TTC549 (cell line): ENCODE measurements at regions not wholly inside any gene's neighbourhood (a gene's known extent, or its start where the extent isn't known, plus 50 kb on each side); places are given as distances from the start of the nearest gene placed in this dataset.
"Not testable (repeated sequence)": the region's sequence is repeated elsewhere in the genome, so short reads cannot be mapped to it uniquely, and the experiment has no call there.

Experiments used
- FAIRE-seq: peaks from 2 replicates; lab custom pipeline; 2012; peaks lifted over from hg19 to GRCh38; lab: Jason Lieb, UNC

DNA sequence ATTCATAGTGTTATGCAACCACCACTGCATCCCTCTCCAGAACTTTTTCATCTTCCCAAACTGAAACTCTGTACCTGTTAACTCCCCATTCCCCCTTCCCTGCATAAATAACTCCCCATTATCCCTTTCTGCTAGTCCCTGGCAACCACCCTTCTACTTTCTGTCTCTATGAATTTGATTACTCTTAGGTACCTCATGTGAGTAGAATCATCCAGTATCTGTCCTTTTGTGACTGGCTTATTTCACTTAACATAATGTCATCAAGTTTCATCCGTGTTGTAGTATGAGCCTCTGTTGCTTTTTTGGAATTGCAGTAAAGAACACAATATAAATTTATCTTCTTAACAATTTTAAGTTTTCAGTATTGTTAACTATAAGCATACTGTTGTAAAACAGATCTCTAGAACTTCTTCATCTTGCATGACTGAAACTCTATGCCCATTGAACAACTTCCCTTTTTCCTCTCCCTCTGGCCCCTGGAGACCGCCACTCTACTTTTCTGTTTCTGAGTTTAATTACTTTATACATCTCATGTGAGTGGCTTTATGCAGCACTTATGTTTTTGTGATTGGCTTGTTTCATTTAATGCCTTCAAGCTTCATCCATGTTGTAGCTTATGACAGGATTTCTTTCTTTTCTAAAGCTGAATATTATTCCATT, 87.3 kb upstream of the ABCC4 start:
- FAIRE-seq = no peak

DNA sequence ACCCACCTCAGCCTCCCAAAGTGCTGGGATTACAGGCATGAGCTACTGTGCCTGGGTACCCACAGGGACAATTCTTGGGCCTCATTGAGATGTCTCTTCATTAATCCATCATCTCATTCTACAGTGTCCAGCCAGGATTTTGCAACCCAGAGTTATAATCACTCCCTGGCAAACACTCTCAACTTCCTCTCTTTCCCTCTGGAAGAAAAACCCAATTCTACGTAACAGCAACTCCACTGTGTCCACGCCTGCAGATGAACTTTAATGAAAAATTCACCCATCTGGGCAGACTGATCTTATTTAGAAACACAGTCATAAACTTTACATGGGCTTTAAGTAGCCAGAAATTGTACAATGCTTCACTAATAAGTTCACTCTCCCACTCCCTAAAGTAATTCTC, 90.1 kb upstream of the ABCC4 start:
- no peak for FAIRE-seq

GRCh38 chr13:95391785-95392184, 90.5 kb upstream of the ABCC4 start:
- FAIRE-seq = no peak

DNA sequence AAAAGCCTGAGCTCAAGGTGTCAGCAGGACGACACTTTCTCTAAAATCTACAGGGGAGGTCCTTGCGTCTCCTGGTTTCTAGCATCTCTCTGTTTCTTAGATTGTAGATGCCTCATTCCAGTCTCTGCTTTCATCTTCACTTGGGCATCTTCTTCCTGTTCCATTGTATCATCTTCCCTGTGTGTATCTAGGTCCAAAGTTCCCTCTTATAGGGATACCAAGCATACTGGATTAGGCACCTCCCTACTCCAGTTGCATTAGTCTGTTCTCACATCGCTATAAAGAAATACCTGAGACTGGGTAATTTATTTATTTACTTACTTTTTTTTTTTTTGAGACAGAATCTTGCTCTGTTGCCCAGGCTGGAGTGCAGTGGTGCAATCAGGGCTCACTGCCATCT, 91.3 kb upstream of the ABCC4 start:
- no peak for FAIRE-seq

DNA sequence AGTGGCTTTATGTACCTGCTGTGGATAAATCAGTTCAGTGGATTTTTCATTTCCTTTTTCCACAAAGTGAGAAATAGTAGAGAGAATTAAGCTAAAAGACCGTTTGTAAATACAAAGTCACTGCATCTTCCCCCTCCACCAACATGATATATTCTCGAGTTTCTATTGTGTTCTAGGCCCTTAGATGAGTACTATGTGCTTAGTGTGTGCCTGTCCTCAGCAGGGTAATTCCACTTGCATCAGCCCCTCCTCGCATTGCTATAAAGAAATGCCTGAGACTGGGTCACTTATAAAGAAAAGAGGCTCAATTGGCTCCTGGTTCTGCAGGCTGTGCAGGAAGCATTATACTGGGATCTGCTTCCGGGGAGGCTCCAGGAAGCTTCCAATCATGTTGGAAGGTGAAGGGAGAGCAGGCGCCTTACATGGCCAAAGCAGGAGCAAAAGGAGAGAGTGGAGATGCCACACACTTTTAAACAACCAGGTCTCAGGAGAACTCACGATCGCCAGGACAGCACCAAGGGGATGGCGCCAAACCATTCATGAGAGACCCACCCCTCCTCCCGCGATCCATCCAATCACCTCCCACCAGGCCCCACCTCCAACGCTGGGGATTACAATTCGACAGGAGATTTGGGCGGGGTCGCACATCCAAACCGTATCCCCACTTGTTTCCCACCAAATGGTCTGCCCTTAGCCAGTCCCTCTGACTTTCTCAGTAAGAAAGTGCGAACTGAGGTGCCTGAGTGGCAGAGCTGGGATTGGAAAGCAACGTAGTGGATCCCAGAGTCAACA, 102.3 kb upstream of the ABCC4 start:
- FAIRE-seq = no peak

DNA sequence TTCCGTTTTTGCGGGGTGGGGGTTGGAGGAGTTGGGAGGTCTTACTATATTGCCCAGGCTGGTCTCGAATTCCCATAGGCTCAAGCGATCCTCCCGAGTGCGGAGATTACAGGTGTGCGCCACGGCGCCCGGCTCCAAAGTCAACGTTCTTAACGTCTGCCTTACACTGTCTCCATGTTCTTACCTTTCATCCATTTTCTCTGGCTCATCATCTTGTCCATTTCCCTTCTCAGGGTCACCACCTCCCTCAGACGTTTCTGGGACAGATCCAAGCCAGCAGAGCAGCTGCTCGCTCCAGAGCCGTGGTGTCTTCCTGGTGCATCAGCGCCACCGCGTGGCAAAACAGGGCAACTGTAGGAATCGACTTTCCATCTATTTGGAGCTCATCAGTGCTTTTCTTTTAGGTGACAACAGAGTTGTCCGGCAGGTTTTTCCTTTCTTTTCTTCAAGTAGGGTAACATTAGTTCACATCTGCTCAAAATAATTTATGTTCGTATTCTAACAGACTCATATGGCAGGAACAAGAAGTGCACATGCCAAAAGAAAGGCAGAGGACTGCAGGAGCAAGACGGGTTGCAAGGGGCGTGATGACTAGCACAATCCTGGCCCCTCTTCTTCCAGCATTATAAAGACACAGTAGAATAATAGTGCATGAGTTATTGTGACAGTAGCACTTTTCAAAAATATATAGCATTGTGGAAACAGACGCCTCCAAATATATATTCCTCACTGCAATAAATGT, 103.1 kb upstream of the ABCC4 start:
- FAIRE-seq = peak; percentile 32

GRCh38 chr13:95406176-95406575, 104.9 kb upstream of the ABCC4 start:
- FAIRE-seq = no peak

DNA sequence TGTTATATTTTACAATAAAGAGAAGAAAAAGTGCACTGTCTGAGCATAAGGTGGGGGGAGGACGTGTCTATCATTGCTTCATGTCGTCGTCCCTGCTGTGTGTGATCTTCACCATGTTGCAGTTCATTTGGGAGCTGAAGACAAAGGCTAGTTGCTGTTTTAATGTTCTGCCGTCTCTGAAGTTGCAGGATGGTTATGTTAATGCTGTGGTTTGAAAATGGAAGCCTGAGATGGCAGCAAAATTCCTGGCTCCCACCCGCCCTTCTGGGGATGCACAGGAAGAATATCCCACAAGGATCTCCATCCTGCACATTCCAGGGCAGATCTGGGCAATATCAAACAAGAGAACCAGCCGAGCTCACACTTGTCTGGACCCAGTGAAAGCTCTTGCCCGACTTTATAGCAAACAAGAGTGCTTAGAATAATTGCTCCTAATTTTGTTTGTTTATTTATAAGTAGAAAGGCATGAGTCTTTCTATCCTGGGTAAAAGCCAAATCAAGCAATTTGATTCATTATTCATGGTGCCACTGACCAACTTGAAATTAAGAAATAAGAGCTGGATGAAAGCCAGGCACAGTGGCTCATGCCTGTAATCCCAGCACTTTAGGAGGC, 110.3 kb upstream of the ABCC4 start:
- FAIRE-seq = no peak

- no peak for FAIRE-seq
These were observed 117.7 kb upstream of the ABCC4 start for GRCh38 chr13:95418946-95419345.

GRCh38 chr13:95420501-95420900, 119.2 kb upstream of the ABCC4 start:
- no peak for FAIRE-seq

- FAIRE-seq = no peak
These were observed 125.4 kb upstream of the ABCC4 start for GRCh38 chr13:95426631-95427030.

DNA sequence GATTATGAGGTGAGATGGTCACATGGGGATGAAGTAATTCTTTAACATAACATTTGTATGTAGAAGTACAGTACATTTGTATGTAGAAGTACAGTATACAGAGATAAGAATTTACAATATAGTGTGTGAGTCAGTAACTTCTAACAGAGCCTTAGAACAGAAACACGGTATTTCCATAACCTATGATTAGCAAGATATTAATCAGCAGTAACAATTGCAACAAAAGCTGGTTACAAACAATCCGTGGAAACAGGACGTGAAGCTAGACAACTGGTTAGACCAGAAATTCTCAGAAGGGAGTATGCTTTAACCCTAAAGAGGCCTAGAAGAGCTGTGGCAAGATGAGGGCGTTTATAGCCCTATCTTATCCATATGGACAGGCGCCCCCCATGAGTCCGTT, 122.0 kb upstream of the CLDN10 start:
- not testable (repeated sequence) for FAIRE-seq

DNA sequence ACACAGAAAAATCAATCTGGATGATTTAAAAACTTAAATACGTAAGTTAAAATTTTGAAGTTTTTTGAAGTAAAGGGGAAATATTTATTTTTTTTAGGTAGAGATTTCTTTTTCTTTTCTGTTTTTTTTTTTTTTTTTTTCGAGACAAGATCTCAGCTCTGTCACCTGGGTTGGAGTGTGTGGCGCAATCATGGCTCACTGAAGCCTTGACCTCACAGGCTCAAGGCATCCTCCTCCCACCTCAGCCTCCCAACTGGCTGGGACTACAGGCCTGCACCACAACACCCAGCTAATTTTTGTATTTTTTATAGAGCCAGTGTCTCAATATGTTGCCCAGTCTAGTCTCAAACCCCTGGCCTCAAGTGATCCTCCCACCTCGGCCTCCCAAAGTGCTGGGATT, 120.4 kb upstream of the CLDN10 start:
- no peak for FAIRE-seq

DNA sequence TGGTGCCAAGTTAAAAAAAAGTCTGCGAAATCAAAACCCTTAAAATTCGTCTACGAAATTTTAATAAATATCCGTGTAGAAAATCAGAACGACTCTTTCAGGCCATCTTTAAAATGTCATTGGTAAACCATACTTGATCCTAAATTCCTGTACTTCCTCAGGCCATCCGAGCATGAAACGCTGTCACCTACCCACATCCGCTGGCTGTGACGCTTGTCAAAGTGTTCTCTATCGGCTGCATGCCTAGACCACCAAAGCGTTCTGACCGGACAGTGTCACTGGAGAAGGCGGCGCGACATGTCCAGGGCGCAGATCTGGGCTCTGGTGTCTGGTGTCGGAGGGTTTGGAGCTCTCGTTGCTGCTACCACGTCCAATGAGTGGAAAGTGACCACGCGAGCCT, 119.0 kb upstream of the CLDN10 start:
- no peak for FAIRE-seq

GRCh38 chr13:95434111-95434510, 118.4 kb upstream of the CLDN10 start:
- no peak for FAIRE-seq

- no peak for FAIRE-seq
These were observed 115.0 kb upstream of the CLDN10 start for GRCh38 chr13:95437561-95437960.

DNA sequence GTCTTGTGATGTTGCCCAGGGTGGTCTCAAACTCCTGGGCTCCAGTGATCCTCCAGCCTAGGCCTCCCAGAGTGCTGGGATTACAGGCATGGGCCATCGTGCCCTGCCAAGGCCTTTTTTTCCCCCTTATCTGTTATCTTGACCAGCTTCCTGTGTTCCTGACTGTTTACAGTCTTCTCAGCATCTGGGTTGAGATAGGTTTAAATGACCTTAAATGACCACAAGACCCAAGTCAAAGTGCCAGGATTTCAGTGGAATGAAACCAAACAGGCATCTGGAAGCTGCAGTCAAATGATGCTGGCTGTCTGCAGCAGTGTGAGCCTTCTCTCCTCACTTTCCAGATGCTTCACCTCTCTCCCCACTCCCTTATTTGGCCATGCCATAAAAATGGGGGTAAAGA, 114.2 kb upstream of the CLDN10 start:
- FAIRE-seq = no peak

GRCh38 chr13:95440441-95441088, 112.0 kb upstream of the CLDN10 start:
- no peak for FAIRE-seq

- FAIRE-seq = no peak
These were observed 111.2 kb upstream of the CLDN10 start for GRCh38 chr13:95441326-95441725.

DNA sequence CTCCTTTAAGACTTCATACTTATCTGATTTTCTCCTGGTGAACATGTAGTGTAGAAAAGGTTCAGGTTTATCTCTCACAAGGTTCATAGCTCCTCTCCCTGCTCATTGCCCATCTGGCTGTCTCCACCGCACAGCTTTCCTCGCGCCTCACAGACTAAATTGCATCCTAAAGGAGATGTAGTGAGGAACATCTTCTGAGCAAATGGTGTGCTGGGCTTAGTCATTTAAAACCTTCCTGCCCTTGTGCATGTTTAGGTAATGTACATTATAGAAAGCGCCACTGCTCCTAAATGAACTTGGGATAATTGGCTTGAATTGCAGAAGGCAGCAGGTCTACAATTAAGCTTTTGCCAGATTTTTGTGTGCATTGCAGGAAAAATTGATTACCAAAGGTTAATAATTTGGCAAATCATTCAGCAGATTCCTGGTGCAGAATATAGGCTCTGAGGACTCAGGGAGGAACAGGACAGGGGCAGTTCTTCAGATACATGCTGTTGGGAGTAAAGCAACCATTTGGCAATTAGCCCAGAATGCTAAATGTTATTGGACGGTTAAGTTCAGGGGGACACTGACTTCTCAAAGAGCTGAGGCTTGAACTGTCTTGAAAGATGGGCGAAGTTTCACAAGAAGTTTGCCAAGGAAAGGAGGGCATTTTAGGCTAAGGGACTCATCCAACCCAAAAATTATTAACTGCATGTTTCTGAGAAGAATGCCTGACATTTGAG, 108.4 kb upstream of the CLDN10 start:
- FAIRE-seq = no peak

DNA sequence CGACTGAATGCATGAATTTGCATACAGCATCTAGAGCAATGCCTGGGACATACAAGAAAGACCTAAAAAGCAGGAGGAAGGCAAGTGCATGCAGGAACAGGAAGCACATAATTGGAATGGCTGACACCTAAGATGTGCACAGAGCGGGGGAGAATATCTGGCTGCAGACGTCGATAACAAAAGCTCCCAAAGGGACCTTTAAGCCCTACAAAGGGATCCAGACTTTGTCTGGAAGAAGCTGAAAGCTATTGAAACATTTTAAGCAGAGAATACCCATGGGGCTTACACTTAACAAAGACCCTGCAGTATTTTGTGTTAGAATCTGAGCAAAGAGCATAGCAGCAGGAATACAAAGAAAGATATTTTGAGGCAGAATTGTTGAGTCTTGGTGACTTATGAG, 107.4 kb upstream of the CLDN10 start:
- no peak for FAIRE-seq

DNA sequence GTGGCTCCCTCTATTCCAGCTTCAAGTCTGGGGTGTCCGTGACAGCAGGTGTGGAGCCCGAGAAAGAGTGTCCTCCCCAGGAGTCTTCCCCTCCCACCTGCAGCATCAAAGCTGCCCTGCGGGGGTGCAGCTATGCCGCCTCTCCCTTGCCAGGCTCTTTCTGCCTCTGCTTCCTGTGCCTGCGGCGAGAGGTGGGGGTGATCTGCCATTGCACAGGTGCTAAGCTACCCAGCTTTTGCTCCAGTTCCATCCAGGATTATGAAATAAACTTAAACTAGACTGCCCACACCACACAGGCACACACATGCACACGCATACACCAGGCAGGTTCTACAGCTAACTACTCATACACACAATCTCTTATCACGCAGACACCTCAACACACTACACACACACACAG, 104.7 kb upstream of the CLDN10 start:
- no peak for FAIRE-seq
